ENCODE measurements at regions not wholly inside any gene's neighbourhood (a gene's known extent, or its start where the extent isn't known, plus 50 kb on each side); places are given as distances from the start of the nearest gene placed in this dataset.

GRCh38 chr2:120831086-120831485 lies 95.4 kb downstream of the GLI2 start:
- Histone ChIP-seq H3K9me3 (ENCODE audit: control extremely low read depth in 1 of 3, control insufficient read depth in 2 of 3, insufficient read depth in 1 of 3, low read length in 2 of 3) (no peaks in the 10 kb centered on the region), H3K4me3 (ENCODE audit: control extremely low read depth in 1 of 5, extremely low read depth in 1 of 5, insufficient read depth in 1 of 5, low read depth in 2 of 5, low read length in 4 of 5) (no peak overlapping the region), H3K27ac (ENCODE audit: low read length in 2 of 2) (no peak overlapping the region), H4K20me1 (ENCODE audit: control insufficient read depth, insufficient read depth, low read length, poor library complexity, severe bottlenecking) (no peaks in the 10 kb centered on the region), H2AFZ (ENCODE audit: insufficient read depth, low read depth, low read length, poor library complexity, severe bottlenecking) (no peak overlapping the region), H3K4me2 (replicated peaks; ENCODE audit: low read depth, low read length, poor library complexity, severe bottlenecking) (no peak overlapping the region), H3K79me2 (ENCODE audit: control insufficient read depth, insufficient read depth, low read length) (no peaks in the 10 kb centered on the region), H3K36me3 (replicated peaks in 1 of 2; ENCODE audit: control extremely low read depth in 1 of 2, control insufficient read depth in 1 of 2, extremely low read depth in 1 of 2, insufficient read depth in 2 of 2, low read length in 1 of 2) (no peaks in the 10 kb centered on the region), H3K27me3 (replicated peaks in 1 of 4; ENCODE audit: control extremely low read depth in 1 of 4, control insufficient read depth in 3 of 4, insufficient read depth in 4 of 4, low read length in 3 of 4) (no peaks in the 10 kb centered on the region), H3K4me1 (ENCODE audit: control insufficient read depth in 2 of 2, insufficient read depth in 2 of 2, low read length in 2 of 2) (no peaks in the 10 kb centered on the region), H3K9ac (ENCODE audit: low read length) (no peak overlapping the region)
- 72% methylated on average over 2 of the region's 2 CpGs for WGBS (ENCODE audit: insufficient coverage)
- Mint-ChIP-seq H3K27me3 (no peaks in the 10 kb centered on the region), H3K4me3 (no peak overlapping the region), H3K27ac (no peak overlapping the region), H3K4me1 (no peaks in the 10 kb centered on the region), H3K9me3 (ENCODE audit: insufficient read depth) (no peaks in the 10 kb centered on the region)
- POLR2A ChIA-PET = no interaction called here
- no peak for TF ChIP-seq EZH2 (IDR thresholded peaks at IDR 0.05; ENCODE audit: borderline replicate concordance, insufficient read depth, low read depth, low read length, poor library complexity, severe bottlenecking)
- TF ChIP-seq, protein P1, sequence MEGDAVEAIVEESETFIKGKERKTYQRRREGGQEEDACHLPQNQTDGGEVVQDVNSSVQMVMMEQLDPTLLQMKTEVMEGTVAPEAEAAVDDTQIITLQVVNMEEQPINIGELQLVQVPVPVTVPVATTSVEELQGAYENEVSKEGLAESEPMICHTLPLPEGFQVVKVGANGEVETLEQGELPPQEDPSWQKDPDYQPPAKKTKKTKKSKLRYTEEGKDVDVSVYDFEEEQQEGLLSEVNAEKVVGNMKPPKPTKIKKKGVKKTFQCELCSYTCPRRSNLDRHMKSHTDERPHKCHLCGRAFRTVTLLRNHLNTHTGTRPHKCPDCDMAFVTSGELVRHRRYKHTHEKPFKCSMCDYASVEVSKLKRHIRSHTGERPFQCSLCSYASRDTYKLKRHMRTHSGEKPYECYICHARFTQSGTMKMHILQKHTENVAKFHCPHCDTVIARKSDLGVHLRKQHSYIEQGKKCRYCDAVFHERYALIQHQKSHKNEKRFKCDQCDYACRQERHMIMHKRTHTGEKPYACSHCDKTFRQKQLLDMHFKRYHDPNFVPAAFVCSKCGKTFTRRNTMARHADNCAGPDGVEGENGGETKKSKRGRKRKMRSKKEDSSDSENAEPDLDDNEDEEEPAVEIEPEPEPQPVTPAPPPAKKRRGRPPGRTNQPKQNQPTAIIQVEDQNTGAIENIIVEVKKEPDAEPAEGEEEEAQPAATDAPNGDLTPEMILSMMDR (IDR thresholded peaks at IDR 0.05) = no peak
- intact Hi-C loops (cut with micrococcal nuclease) = no loop called here
- DNase-seq (no peak), ATAC-seq (ENCODE audit: low read depth) (no peak)
- CTCF ChIA-PET = no interaction called here

DNA sequence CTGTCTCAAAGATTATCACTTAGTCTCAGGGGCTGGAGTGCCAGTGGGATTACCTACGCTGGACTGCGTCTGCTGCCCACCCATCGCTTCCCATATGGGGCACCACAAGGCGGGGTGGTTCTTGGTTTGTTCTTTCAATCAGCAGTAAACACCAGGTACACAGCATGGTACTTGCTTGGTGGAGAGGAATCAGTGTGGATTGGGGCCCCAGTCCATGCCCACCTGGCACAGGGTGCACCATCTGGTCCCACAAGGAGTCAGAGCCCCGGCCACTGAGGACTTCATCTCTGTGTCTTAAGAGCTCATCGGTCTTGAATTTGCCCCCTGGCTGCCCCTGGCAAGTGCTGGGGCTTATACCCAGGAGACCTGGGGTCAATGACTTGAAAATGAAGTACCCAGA lies 96.2 kb downstream of the GLI2 start:
- Histone ChIP-seq H3K4me1 (ENCODE audit: control insufficient read depth in 2 of 2, insufficient read depth in 2 of 2, low read length in 2 of 2) (no peaks in the 10 kb centered on the region), H3K79me2 (ENCODE audit: control insufficient read depth, insufficient read depth, low read length) (no peaks in the 10 kb centered on the region), H3K4me2 (replicated peaks; ENCODE audit: low read depth, low read length, poor library complexity, severe bottlenecking) (no peak overlapping the region), H3K9ac (ENCODE audit: low read length) (no peak overlapping the region), H3K27ac (ENCODE audit: low read length in 2 of 2) (no peak overlapping the region), H3K9me3 (ENCODE audit: control extremely low read depth in 1 of 3, control insufficient read depth in 2 of 3, insufficient read depth in 1 of 3, low read length in 2 of 3) (no peaks in the 10 kb centered on the region), H3K27me3 (replicated peaks in 1 of 4; ENCODE audit: control extremely low read depth in 1 of 4, control insufficient read depth in 3 of 4, insufficient read depth in 4 of 4, low read length in 3 of 4) (no peaks in the 10 kb centered on the region), H2AFZ (ENCODE audit: insufficient read depth, low read depth, low read length, poor library complexity, severe bottlenecking) (no peak overlapping the region), H4K20me1 (ENCODE audit: control insufficient read depth, insufficient read depth, low read length, poor library complexity, severe bottlenecking) (no peaks in the 10 kb centered on the region), H3K4me3 (ENCODE audit: control extremely low read depth in 1 of 5, extremely low read depth in 1 of 5, insufficient read depth in 1 of 5, low read depth in 2 of 5, low read length in 4 of 5) (no peak overlapping the region), H3K36me3 (replicated peaks in 1 of 2; ENCODE audit: control extremely low read depth in 1 of 2, control insufficient read depth in 1 of 2, extremely low read depth in 1 of 2, insufficient read depth in 2 of 2, low read length in 1 of 2) (no peaks in the 10 kb centered on the region)
- no peak for DNase-seq
- CTCF ChIA-PET = no interaction called here
- Mint-ChIP-seq H3K27ac (no peak overlapping the region), H3K9me3 (ENCODE audit: insufficient read depth) (no peaks in the 10 kb centered on the region), H3K4me3 (no peak overlapping the region), H3K4me1 (no peaks in the 10 kb centered on the region), H3K27me3 (no peaks in the 10 kb centered on the region)
- TF ChIP-seq, protein P1 (IDR thresholded peaks at IDR 0.05) = no peak
- TF ChIP-seq EZH2 (IDR thresholded peaks at IDR 0.05; ENCODE audit: borderline replicate concordance, insufficient read depth, low read depth, low read length, poor library complexity, severe bottlenecking) = no peak
- 97% methylated on average over 6 of the region's 6 CpGs for WGBS (ENCODE audit: insufficient coverage)
- intact Hi-C loops (cut with micrococcal nuclease) = no loop called here
- no peak for ATAC-seq (ENCODE audit: low read depth)
- POLR2A ChIA-PET = no interaction called here

Data from B cell (primary cell).